GM19239 (cell line): ENCODE measurements at regions not wholly inside any gene's neighbourhood (a gene's known extent, or its start where the extent isn't known, plus 50 kb on each side); places are given as distances from the start of the nearest gene placed in this dataset.
"Not testable (repeated sequence)": the region's sequence is repeated elsewhere in the genome, so short reads cannot be mapped to it uniquely, and the experiment has no call there.

Source experiments
- DNase-seq: peaks from one replicate; pipeline ENCODE4 v3.0.0; 2011; ENCODE audit warnings: low spot score; ENCODE audit not compliant: insufficient read length
- FAIRE-seq: peaks from 2 replicates; lab custom pipeline; 2011; peaks lifted over from hg19 to GRCh38; lab: Jason Lieb, UNC

DNA sequence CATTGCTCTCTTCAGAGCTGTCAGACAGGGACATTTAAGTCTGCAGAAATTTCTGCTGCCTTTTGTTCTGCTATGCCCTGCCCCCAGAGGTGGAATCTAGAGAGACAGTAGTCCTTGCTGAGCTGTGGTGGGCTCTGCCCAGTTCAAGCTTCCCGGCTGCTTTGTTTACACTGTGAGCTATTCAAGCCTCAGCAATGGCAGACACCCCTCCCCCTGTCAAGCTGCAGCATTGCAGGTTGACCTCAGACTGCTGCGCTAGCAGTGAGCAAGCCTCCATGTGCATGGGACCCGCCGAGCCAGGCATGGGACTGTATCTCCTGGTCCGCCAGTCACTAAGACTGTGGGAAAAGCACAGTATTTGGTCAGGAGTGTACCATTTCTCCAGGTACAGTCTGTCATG, 53.6 kb upstream of the MAPK10 start:
- DNase-seq, FAIRE-seq: not testable (repeated sequence)

DNA sequence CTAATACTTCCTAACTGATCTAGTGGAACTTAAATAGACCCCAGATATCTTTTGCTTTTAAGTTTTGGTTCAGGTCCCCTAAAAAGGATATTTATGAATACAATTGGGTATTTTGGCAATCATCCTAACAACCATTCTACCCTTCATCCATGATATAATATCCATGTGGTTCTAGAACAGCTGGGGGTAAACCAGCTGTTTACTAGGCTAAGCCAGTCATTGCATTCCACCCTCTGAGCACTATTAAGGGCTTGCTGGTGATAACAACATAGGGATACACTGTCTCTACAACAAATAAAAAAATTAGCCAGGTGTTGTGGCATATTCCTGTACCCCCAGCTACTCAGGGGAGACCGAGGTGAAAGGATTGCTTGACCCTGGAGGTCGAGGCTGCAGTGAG, 54.8 kb upstream of the MAPK10 start:
- DNase-seq (no peak), FAIRE-seq (no peak)

DNA sequence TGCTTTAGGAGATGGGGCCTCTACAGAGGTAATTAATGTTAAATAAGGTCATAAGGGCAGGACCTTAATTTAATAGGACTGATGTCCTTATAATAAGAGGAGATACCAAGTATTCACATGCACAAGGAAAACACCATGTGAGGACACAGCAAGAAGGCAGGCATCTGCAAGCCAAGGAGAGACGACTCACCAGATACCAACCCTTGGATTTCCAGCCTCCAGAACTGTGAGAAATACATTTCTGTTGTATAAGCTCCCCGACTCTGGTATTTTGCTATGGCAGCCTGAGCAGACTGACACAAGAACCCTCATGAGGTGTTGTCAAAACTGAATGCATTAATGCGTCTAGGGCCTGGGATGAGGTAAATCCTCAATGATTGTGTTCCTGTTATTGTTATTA, 56.2 kb upstream of the MAPK10 start:
- FAIRE-seq, result no peak
- DNase-seq, result no peak

DNA sequence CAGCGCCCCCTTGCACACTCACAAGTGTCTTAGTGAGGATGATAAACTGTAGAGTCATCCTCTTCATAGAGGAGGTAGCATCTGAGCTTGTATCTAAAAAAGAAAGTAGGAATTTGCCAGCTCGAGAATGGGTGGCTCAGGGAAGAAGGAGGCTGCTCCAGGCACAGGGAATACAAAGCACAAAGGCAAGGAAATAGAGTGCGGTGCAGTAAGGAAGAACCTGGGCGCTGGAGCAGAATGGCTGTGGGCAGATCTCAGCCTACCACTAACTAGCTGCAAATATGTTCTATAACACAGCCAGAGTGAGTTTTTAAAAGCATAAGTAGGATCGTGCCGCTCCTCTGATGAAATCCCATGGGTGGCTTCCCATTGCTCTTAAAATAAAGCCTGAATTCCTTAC, 61.6 kb upstream of the MAPK10 start:
- FAIRE-seq (no peak), DNase-seq (no peak)

DNA sequence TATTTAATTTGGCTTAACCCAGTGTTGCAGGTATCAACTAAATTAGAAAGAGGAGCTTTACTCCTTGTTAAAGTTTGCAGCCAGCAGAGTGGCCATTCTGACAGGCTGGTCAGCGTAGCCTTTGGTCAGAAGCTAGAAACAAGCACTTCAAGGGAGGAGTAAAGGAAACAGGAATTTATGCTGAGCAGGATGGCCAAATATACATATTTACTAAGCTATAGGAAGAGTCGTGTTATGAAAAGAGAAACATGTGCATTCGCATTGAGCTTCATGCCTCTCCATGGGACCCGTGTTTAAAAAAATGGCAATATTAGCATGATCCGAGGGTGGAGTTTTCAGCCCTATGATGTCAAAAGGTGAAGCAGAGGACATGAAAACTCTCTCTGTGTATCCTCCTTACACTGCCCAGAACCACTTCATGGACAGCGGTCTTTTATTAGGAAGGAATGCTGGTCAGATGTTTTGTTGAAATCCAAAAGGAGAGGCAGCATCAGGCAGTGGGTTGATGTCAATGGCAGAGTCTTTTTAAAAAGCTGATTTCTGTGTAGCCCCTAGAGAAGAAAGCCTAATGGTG, 71.8 kb upstream of the MAPK10 start:
- FAIRE-seq (no peak), DNase-seq (no peak)

DNA sequence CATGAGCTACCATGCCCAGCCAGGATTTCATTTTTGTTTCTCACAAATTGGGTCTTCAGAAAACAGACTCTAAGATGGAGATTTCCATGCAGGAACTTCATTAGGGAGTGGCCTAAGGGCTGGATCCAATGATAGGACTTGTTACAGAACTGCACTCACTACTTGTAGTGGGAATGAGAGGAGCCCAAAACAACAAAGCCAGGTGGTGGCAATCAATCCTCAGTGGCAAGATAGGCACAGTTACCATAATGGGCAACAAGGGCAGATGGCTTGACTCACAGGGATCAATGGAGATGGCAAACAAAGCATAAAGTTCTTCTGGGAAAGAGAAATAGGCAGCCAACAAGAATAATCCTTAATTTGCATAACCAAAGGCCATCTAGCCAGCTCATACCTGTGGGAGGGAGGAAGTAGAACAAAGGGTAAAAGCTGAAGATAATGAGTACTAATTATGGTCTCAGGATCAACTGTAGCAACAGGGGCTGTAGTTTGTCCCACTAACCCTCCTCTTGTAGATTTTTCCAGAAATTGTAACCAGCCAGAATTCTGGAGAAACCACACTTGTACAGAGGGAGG, 72.8 kb upstream of the MAPK10 start:
- no peak for DNase-seq
- no peak for FAIRE-seq

DNA sequence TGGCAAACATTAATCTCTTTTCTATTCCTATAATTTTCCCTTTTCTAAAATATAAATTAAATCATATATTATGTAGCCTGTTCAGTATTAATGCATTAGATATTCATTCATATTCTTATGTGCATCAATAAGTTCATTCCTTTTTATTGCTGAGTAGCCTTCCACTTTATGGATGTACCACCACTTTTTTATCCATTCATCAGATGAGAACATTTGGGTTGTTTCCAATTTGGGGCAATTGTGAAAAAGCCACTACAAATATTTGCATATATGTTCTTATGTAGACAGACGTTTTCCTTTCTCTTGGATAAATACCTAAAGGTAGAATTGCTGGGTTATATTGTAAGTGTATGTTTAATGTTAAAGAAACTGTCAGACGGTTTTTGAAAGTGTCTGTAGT, 79.4 kb upstream of the MAPK10 start:
- FAIRE-seq, result no peak
- no peak for DNase-seq

DNA sequence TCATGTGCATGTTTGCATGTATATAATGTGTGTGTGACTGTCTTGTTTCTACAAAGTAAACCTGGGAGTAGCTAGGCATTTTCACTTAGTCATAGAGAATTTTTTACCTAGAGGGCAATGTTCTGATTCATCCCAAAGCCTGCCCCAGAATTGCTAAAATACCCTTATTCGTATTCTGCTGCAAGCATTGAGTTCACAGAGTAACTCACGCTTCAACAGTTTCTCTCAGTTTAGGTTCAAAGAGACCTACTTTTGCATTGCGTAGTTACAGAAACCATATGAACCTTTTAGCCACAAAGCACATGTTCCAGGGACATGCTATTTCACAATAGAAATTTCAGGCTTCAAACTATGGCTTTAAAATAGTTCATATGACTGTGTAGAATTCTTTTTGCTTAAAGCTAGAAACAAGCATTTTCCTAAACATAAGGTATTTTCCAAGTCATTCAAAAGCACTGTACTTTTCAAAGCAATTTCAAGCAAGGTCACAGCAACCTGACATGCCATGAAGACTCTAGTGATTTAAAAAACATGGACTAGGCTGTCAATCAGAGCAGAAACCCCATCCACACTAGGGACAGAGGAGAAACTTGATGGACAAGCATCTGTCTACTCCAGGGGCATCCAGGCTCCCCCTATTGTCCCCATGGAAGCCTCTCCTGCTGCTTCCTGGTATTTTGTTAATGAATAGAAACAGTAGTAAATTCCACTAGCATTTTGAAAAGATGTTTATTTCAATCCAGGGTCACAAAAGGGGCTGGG, 81.5 kb upstream of the MAPK10 start:
- no peak for FAIRE-seq
- DNase-seq, result no peak

DNA sequence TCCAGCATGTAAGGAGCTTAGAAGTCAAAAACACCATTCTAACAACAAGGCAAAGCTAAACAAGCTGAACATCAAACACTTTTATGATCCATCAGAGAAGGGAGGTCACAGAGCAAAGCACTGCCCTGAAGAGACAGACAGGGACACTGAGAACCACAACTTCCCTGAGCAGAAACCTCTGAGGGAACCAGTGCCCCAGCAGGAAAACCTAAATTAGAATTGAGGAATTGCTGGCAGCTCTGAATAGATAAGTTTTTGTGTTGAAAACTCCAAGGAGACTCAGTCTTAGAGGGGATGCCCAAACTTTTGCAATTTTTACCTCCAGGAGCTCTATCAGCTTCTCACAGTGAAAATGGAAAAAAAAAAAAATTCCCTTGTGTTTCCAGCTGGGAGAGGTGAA, 83.0 kb upstream of the MAPK10 start:
- FAIRE-seq, result no peak
- DNase-seq, result no peak

DNA sequence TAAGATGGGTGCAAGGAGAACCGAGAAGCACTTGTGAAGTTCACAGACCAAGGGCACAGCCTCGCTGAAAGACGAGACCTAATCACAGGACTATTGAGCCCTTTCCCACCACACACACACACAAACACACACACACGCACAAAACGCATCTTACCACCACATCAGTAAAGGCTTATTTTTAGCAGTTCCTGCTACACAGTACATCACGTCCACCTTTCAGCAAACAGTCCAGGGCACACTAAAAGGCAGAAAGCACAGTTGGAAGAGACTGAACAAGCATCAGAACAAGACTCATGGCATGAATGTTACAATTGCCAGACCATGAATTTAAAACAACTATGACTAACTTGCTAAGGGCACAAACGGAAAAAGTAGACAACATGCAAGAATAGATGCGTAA, 83.6 kb upstream of the MAPK10 start:
- DNase-seq (no peak), FAIRE-seq (peak; percentile 18)

DNA sequence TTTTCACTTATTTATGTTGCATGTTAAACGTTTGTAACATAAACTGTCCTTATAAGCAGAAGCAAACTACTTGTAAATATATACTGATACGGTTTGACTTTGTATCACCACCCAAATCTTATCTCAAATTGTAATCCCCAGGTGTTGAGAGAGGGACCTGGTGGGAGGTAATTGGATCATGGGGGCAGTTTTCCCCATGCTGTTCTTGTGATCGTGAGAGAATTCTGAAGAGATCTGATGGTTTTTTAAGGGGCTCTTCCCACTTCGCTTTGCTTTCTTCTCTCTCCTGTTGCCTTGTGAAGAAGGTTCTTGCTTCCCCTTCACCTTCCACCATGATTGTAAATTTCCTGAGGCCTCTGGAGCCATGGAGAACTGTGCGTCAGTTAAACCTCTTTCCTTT, 87.1 kb upstream of the MAPK10 start:
- FAIRE-seq (no peak), DNase-seq (no peak)

DNA sequence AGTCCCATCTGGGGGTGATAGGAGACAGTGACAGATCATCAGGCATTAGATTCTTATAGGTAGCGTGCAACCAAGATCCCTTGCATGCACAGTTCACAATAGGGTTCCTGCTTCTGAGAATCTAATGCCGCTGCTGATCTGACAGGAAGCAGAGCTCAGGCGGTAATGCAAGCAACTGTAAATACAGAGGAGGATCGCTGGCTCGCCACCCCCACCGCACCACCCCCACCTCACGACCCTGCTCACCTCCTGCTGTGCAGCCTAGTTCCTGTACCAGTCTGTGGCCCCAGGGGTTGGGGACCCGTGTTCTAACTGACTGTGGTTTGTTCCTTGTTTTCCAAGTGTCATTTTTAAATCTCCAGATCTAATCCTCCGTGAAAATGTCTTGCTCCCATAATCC, 89.0 kb upstream of the MAPK10 start:
- DNase-seq (no peak), FAIRE-seq (no peak)

DNA sequence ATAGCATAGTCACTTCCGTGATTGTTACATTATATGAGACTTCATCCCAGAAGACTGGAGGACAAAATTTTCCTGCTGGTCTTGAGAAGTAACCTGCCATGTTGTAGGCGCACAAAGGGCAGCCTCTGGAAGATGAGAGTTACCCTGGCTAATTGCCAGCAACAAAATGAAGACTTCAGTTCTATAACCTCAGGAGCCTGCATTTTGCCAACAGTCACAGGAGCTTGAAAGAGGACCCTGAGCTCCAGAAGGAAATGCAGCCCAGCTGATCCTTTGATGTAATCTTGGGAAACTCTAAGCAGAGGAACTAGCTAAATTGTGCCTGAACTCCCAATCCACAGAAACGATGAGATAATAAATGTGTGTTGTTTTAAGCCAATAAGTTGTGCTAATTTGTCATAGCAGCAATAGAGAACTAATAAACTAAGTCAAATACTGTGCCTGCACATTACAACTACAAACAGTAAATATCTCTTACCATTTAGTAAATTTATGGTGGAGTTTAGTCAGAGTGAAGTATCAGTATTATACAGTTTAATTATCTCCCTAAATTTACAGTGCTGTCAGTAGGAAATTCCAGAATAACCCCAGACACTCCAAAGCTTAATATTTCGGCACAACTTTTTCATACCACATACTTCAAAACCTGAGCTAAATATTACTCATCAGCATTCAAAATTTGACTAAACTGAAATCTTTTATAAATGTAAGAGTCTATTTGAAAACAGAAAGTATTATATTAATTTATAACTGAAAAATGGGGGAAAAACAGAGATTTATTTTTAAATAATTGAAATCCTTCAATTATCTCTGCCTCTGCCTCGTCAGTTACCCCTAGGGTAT, 90.1 kb upstream of the MAPK10 start:
- FAIRE-seq, result no peak
- DNase-seq, result no peak

DNA sequence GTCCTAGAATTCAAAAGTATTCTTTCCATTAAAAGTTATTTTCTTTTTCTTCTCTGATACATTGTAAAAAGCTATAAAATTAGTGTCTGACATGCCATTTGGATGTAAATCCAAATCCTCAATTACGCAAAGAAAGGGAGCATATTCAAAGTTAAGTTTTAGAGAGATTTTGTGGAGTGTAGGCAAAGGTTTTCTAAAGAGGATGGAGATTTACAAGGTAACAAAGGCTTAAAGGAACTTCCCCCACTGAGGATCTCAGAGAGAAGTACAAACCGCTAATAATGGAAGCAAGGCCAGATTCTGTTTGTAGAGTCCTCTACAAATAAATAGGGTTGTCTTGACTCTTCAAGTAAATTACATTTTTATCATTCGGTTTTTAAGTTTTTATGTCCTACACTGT, 91.0 kb upstream of the MAPK10 start:
- DNase-seq (no peak), FAIRE-seq (no peak)

DNA sequence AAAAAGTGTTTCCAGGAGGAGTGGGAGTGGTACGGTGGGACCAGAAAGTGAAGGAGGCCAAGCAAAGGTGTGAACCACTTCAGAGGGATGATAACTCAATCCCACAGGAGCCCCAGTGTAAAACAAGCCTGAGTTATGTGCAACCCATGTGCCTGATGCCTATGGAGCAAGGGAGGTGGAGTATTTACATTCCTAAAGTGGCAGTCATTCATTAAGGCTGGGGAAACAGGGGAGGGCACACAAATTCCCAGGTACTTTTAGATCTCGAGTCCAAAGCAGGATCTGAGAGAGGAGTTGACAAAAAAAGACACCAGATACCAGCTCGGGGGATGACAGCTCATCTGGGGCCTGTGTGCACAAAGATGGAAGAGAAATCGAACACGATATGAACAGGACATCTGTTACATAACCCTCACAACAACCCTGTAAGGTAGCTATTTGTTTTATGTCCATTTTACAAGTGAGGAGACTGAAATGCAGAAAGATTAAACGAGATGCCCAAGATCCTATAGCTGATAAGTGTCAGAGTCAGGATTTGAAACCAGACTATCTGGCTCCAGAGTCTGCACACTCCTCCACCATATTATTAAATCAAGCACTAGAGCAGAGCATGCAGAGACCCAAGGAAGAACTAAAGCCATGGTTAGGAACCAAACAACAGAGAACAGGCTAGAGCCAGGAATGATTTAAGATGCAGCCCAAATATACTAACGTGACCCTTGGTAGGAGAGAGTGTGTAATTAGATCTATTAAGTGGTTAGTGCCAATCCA, 91.9 kb upstream of the MAPK10 start:
- DNase-seq (no peak), FAIRE-seq (no peak)

DNA sequence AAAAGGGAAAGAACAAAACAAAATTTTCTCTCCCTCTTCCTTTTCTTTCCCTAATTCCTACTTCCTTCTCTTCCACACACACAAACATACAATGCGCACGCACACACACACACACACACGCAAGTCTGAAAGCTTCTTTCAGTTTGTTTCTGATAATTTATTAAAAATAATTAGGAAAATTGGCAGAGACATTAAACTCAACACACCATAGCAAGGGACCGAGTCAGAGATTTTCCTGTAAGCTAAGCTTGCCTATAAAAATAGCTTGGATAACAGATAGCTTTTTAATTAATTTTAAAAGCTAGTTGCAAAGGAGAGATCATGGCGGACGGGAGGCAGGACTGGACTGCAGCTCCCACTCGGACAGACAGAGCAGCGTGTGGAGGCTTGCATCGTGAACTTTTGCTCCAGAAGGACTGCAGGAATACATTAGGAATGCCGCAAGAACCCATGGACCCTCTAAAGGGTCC, 92.6 kb upstream of the MAPK10 start:
- DNase-seq, result no peak

DNA sequence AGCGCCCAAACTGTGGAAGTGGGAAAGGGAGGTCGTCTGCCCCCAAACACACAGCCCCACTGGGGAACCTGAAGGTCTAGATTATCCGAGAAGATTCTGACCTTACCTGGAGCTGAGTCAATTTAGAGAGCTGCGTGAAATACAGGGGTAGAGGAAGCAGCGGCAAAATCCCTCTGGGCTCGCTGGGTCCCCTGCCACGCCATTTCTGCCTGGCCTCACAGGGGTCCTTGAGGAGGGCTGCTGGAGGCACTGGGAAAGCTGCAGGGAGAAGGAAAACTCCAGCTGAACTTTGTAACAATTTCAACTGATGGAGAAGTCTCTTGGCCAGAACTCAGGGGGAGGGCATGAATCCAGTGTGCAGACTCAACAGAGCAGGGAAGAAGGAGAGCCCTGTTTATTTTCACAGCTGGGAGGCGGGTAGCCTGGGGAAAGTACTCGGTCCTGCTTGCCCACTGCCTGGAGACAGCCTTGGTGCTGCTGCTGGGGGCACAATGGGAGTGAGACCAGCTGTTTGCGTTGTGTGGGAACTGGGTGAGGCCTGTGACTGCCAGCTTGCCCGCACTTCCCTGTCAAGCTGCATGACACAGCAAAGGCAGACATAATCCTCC, 93.2 kb upstream of the MAPK10 start:
- no peak for DNase-seq
- FAIRE-seq, result no peak

More for the DNA sequence above, 92.6 kb upstream of the MAPK10 start:
- FAIRE-seq, result no peak

DNA sequence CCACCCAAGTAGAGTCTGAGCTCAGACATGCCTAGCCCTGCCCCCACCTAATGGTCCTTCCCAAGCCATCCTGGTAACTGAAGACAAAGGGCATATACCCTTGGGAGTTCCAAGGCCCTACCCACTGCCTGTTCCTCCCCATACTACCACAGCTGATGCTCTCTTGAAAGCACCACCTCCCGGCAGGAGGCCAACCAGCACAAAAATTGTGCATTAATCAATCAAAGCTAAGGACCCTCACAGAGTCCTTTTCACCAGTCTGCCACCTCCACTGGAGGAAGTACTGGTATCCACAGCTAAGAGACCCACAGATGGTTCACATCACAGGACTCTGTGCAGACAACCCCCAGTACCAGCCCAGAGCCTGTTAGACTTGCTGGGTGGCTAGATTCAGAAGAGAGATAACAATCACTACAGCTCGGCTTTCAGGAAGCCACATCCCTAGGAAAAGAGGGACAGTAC, 93.8 kb upstream of the MAPK10 start:
- FAIRE-seq, DNase-seq: not testable (repeated sequence)

DNA sequence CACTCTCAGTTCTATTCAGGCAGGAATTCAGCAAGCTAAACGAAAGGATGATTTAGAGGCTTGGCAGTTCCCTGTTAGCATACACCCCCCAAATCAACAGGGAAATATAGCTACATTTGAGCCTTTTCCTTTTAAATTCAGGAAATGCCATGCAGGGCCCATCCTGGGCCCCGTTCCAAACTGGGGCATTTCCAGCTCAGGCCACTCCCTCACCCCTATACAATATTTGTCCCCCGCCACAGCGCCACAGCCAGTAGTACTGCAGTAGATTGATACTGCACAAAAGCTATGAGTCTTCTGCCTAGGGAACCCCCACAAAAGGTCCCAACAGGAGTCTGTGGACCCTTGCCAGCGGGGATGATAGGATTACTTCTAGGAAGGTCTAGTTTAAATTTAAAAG, 102.0 kb upstream of the MAPK10 start:
- DNase-seq, result no peak
- FAIRE-seq, result no peak
